Stomach (tissue), 4 donors: ENCODE measurements at regions not wholly inside any gene's neighbourhood (a gene's known extent, or its start where the extent isn't known, plus 50 kb on each side); places are given as distances from the start of the nearest gene placed in this dataset.

ENCODE experiments used
- CTCF ChIP-seq, 7 experiments: fragments of 450-650 bp in 4 of 7; fragments of 200-600 bp in 3 of 7; sonication (generic) in 3 of 7; IDR thresholded peaks; one replicate each; pipeline ENCODE4 v1.5.1; 2016 to 2019; ENCODE audit warnings: antibody characterized with exemption in 7 of 7, control low read depth in 2 of 7, mild to moderate bottlenecking in 1 of 7
- POLR2AphosphoS5 ChIP-seq, 3 donors: sonication (generic); formaldehyde crosslinking; IDR thresholded peaks; one replicate each; pipeline ENCODE4 v1.6.1; 2016; ENCODE audit warnings: antibody characterized with exemption in 3 of 3

GRCh38 chr6:170045563-170045960 is 245.3 kb downstream of the DLL1 start:
- TF ChIP-seq CTCF (IDR thresholded peaks at IDR 0.05) (no peak), POLR2AphosphoS5 (IDR thresholded peaks at IDR 0.05) (no peak)
